ENCODE measurements at regions not wholly inside any gene's neighbourhood (a gene's known extent, or its start where the extent isn't known, plus 50 kb on each side); places are given as distances from the start of the nearest gene placed in this dataset.

- H4K20me1 ChIP-seq (ENCODE audit: insufficient read depth, low read depth, low read length) = no peaks in the 10 kb centered on the region
- no peak overlapping the region for H3K4me3 ChIP-seq (ENCODE audit: low read length)
- no peaks in the 10 kb centered on the region for H3K4me1 ChIP-seq (ENCODE audit: low read length)
- H3K27me3 ChIP-seq (ENCODE audit: low read length) = no peaks in the 10 kb centered on the region
- no peak overlapping the region for H3K9ac ChIP-seq (ENCODE audit: low read length)
- no peak for DNase-seq
- no peaks in the 10 kb centered on the region for H3K36me3 ChIP-seq (ENCODE audit: insufficient read depth, low read length)
- no peaks in the 10 kb centered on the region for H3K9me3 ChIP-seq (ENCODE audit: low read length)
- H3K79me2 ChIP-seq (ENCODE audit: low read length) = no peaks in the 10 kb centered on the region
- no peak overlapping the region for H3K4me2 ChIP-seq (ENCODE audit: low read depth, low read length, poor library complexity, severe bottlenecking)
- no peak overlapping the region for H3K27ac ChIP-seq (ENCODE audit: low read length)
- no peak overlapping the region for H2AFZ ChIP-seq (ENCODE audit: low read length)
- 0 out of 2 replicates have a peak, but pooled peaks cover 5% of the 10 kb centered on the region for H3K9me2 ChIP-seq (replicated peaks; ENCODE audit: insufficient read depth, low read length)
Observed at GRCh38 chr6:140182821-140183220, 808.4 kb upstream of the CITED2 start.

GRCh38 chr6:140181876-140182275 lies 807.4 kb upstream of the CITED2 start:
- no peaks in the 10 kb centered on the region for H3K4me1 ChIP-seq (ENCODE audit: low read length)
- no peaks in the 10 kb centered on the region for H3K27me3 ChIP-seq (ENCODE audit: low read length)
- H4K20me1 ChIP-seq (ENCODE audit: insufficient read depth, low read depth, low read length) = no peaks in the 10 kb centered on the region
- H3K9me3 ChIP-seq (ENCODE audit: low read length) = no peaks in the 10 kb centered on the region
- no peak overlapping the region for H3K9ac ChIP-seq (ENCODE audit: low read length)
- H3K4me2 ChIP-seq (ENCODE audit: low read depth, low read length, poor library complexity, severe bottlenecking) = no peak overlapping the region
- H3K27ac ChIP-seq (ENCODE audit: low read length) = no peak overlapping the region
- H3K4me3 ChIP-seq (ENCODE audit: low read length) = no peak overlapping the region
- no peak for DNase-seq
- H3K79me2 ChIP-seq (ENCODE audit: low read length) = no peaks in the 10 kb centered on the region
- H3K36me3 ChIP-seq (ENCODE audit: insufficient read depth, low read length) = no peaks in the 10 kb centered on the region
- 0 out of 2 replicates have a peak, but pooled peaks cover 5% of the 10 kb centered on the region for H3K9me2 ChIP-seq (replicated peaks; ENCODE audit: insufficient read depth, low read length)
- no peak overlapping the region for H2AFZ ChIP-seq (ENCODE audit: low read length)

GRCh38 chr6:140180306-140180705 lies 805.9 kb upstream of the CITED2 start:
- Histone ChIP-seq H3K9me2 (replicated peaks; ENCODE audit: insufficient read depth, low read length) (0 out of 2 replicates have a peak, but pooled peaks cover 5% of the 10 kb centered on the region), H3K27ac (ENCODE audit: low read length) (no peak overlapping the region), H4K20me1 (ENCODE audit: insufficient read depth, low read depth, low read length) (no peaks in the 10 kb centered on the region), H3K4me3 (ENCODE audit: low read length) (no peak overlapping the region), H3K9ac (ENCODE audit: low read length) (no peak overlapping the region), H3K9me3 (ENCODE audit: low read length) (no peaks in the 10 kb centered on the region), H3K27me3 (ENCODE audit: low read length) (no peaks in the 10 kb centered on the region), H3K36me3 (ENCODE audit: insufficient read depth, low read length) (no peaks in the 10 kb centered on the region), H3K4me2 (ENCODE audit: low read depth, low read length, poor library complexity, severe bottlenecking) (no peak overlapping the region), H2AFZ (ENCODE audit: low read length) (no peak overlapping the region), H3K4me1 (ENCODE audit: low read length) (no peaks in the 10 kb centered on the region), H3K79me2 (ENCODE audit: low read length) (no peaks in the 10 kb centered on the region)
- DNase-seq = no peak

GRCh38 chr6:140178935-140179334 lies 804.5 kb upstream of the CITED2 start:
- DNase-seq = no peak
- Histone ChIP-seq H3K9me2 (replicated peaks; ENCODE audit: insufficient read depth, low read length) (0 out of 2 replicates have a peak, but pooled peaks cover 5% of the 10 kb centered on the region), H2AFZ (ENCODE audit: low read length) (no peak overlapping the region), H4K20me1 (ENCODE audit: insufficient read depth, low read depth, low read length) (no peaks in the 10 kb centered on the region), H3K9me3 (ENCODE audit: low read length) (no peaks in the 10 kb centered on the region), H3K4me2 (ENCODE audit: low read depth, low read length, poor library complexity, severe bottlenecking) (no peak overlapping the region), H3K27ac (ENCODE audit: low read length) (no peak overlapping the region), H3K9ac (ENCODE audit: low read length) (no peak overlapping the region), H3K36me3 (ENCODE audit: insufficient read depth, low read length) (no peaks in the 10 kb centered on the region), H3K27me3 (ENCODE audit: low read length) (no peaks in the 10 kb centered on the region), H3K79me2 (ENCODE audit: low read length) (no peaks in the 10 kb centered on the region), H3K4me1 (ENCODE audit: low read length) (no peaks in the 10 kb centered on the region), H3K4me3 (ENCODE audit: low read length) (no peak overlapping the region)

GRCh38 chr6:140178520-140178919 lies 804.1 kb upstream of the CITED2 start:
- H3K36me3 ChIP-seq (ENCODE audit: insufficient read depth, low read length) = no peaks in the 10 kb centered on the region

GRCh38 chr6:140176306-140176705 lies 801.9 kb upstream of the CITED2 start:
- no peak overlapping the region for H2AFZ ChIP-seq (ENCODE audit: low read length)
- DNase-seq = no peak
- no peak overlapping the region for H3K4me2 ChIP-seq (ENCODE audit: low read depth, low read length, poor library complexity, severe bottlenecking)
- H3K27ac ChIP-seq (ENCODE audit: low read length) = no peak overlapping the region
- H3K79me2 ChIP-seq (ENCODE audit: low read length) = no peaks in the 10 kb centered on the region
- 0 out of 2 replicates have a peak, but pooled peaks cover 5% of the 10 kb centered on the region for H3K9me2 ChIP-seq (replicated peaks; ENCODE audit: insufficient read depth, low read length)
- H3K27me3 ChIP-seq (ENCODE audit: low read length) = no peaks in the 10 kb centered on the region
- no peaks in the 10 kb centered on the region for H3K9me3 ChIP-seq (ENCODE audit: low read length)
- no peak overlapping the region for H3K9ac ChIP-seq (ENCODE audit: low read length)
- H3K4me1 ChIP-seq (ENCODE audit: low read length) = no peaks in the 10 kb centered on the region
- no peak overlapping the region for H3K4me3 ChIP-seq (ENCODE audit: low read length)
- H3K36me3 ChIP-seq (ENCODE audit: insufficient read depth, low read length) = no peaks in the 10 kb centered on the region
- H4K20me1 ChIP-seq (ENCODE audit: insufficient read depth, low read depth, low read length) = no peaks in the 10 kb centered on the region

More at GRCh38 chr6:140178520-140178919, 804.1 kb upstream of the CITED2 start:
- H3K79me2 ChIP-seq (ENCODE audit: low read length) = no peaks in the 10 kb centered on the region
- H3K4me3 ChIP-seq (ENCODE audit: low read length) = no peak overlapping the region
- H3K4me1 ChIP-seq (ENCODE audit: low read length) = no peaks in the 10 kb centered on the region
- no peaks in the 10 kb centered on the region for H3K27me3 ChIP-seq (ENCODE audit: low read length)
- H3K4me2 ChIP-seq (ENCODE audit: low read depth, low read length, poor library complexity, severe bottlenecking) = no peak overlapping the region
- 0 out of 2 replicates have a peak, but pooled peaks cover 5% of the 10 kb centered on the region for H3K9me2 ChIP-seq (replicated peaks; ENCODE audit: insufficient read depth, low read length)
- H3K27ac ChIP-seq (ENCODE audit: low read length) = no peak overlapping the region
- no peak overlapping the region for H2AFZ ChIP-seq (ENCODE audit: low read length)
- no peak overlapping the region for H3K9ac ChIP-seq (ENCODE audit: low read length)
- no peak for DNase-seq
- no peaks in the 10 kb centered on the region for H3K9me3 ChIP-seq (ENCODE audit: low read length)
- H4K20me1 ChIP-seq (ENCODE audit: insufficient read depth, low read depth, low read length) = no peaks in the 10 kb centered on the region

- H3K4me3 ChIP-seq (ENCODE audit: low read length) = no peak overlapping the region
Observed at GRCh38 chr6:140175486-140175885, 801.0 kb upstream of the CITED2 start.

GRCh38 chr6:140174524-140174923 lies 800.1 kb upstream of the CITED2 start:
- no peak overlapping the region for H3K9ac ChIP-seq (ENCODE audit: low read length)

More at GRCh38 chr6:140175486-140175885, 801.0 kb upstream of the CITED2 start:
- Histone ChIP-seq H2AFZ (ENCODE audit: low read length) (no peak overlapping the region), H3K4me2 (ENCODE audit: low read depth, low read length, poor library complexity, severe bottlenecking) (no peak overlapping the region), H3K27me3 (ENCODE audit: low read length) (no peaks in the 10 kb centered on the region), H3K9me2 (replicated peaks; ENCODE audit: insufficient read depth, low read length) (0 out of 2 replicates have a peak, but pooled peaks cover 5% of the 10 kb centered on the region), H3K9me3 (ENCODE audit: low read length) (no peaks in the 10 kb centered on the region), H3K79me2 (ENCODE audit: low read length) (no peaks in the 10 kb centered on the region), H3K4me1 (ENCODE audit: low read length) (no peaks in the 10 kb centered on the region), H3K9ac (ENCODE audit: low read length) (no peak overlapping the region), H4K20me1 (ENCODE audit: insufficient read depth, low read depth, low read length) (no peaks in the 10 kb centered on the region), H3K36me3 (ENCODE audit: insufficient read depth, low read length) (no peaks in the 10 kb centered on the region), H3K27ac (ENCODE audit: low read length) (no peak overlapping the region)
- DNase-seq = no peak

GRCh38 chr6:140168365-140168764 lies 793.9 kb upstream of the CITED2 start:
- no peaks in the 10 kb centered on the region for H3K27me3 ChIP-seq (ENCODE audit: low read length)
- no peaks in the 10 kb centered on the region for H3K9me2 ChIP-seq (replicated peaks; ENCODE audit: insufficient read depth, low read length)
- H3K4me3 ChIP-seq (ENCODE audit: low read length) = no peak overlapping the region
- H3K9ac ChIP-seq (ENCODE audit: low read length) = no peak overlapping the region
- no peak for DNase-seq
- H3K79me2 ChIP-seq (ENCODE audit: low read length) = no peaks in the 10 kb centered on the region
- H3K36me3 ChIP-seq (ENCODE audit: insufficient read depth, low read length) = no peaks in the 10 kb centered on the region
- no peak overlapping the region for H3K4me2 ChIP-seq (ENCODE audit: low read depth, low read length, poor library complexity, severe bottlenecking)
- H3K9me3 ChIP-seq (ENCODE audit: low read length) = no peaks in the 10 kb centered on the region
- no peak overlapping the region for H2AFZ ChIP-seq (ENCODE audit: low read length)
- no peaks in the 10 kb centered on the region for H4K20me1 ChIP-seq (ENCODE audit: insufficient read depth, low read depth, low read length)
- no peak overlapping the region for H3K27ac ChIP-seq (ENCODE audit: low read length)
- no peaks in the 10 kb centered on the region for H3K4me1 ChIP-seq (ENCODE audit: low read length)

More at GRCh38 chr6:140174524-140174923, 800.1 kb upstream of the CITED2 start:
- no peak overlapping the region for H3K4me2 ChIP-seq (ENCODE audit: low read depth, low read length, poor library complexity, severe bottlenecking)
- H3K4me3 ChIP-seq (ENCODE audit: low read length) = no peak overlapping the region
- no peak overlapping the region for H2AFZ ChIP-seq (ENCODE audit: low read length)
- no peaks in the 10 kb centered on the region for H3K79me2 ChIP-seq (ENCODE audit: low read length)
- no peak for DNase-seq
- no peaks in the 10 kb centered on the region for H4K20me1 ChIP-seq (ENCODE audit: insufficient read depth, low read depth, low read length)
- H3K9me3 ChIP-seq (ENCODE audit: low read length) = no peaks in the 10 kb centered on the region
- H3K9me2 ChIP-seq (replicated peaks; ENCODE audit: insufficient read depth, low read length) = no peaks in the 10 kb centered on the region
- H3K4me1 ChIP-seq (ENCODE audit: low read length) = no peaks in the 10 kb centered on the region
- H3K27me3 ChIP-seq (ENCODE audit: low read length) = no peaks in the 10 kb centered on the region
- H3K36me3 ChIP-seq (ENCODE audit: insufficient read depth, low read length) = no peaks in the 10 kb centered on the region
- H3K27ac ChIP-seq (ENCODE audit: low read length) = no peak overlapping the region

Measured in Karpas-422 (cell line).